ENCODE measurements at regions not wholly inside any gene's neighbourhood (a gene's known extent, or its start where the extent isn't known, plus 50 kb on each side); places are given as distances from the start of the nearest gene placed in this dataset.

GRCh38 chr12:115455268-115455681 lies 771.3 kb upstream of the TBX3 start:
- H3K27ac ChIP-seq (ENCODE audit: low read depth, low read length), result no peak overlapping the region
- TF ChIP-seq CTCF (IDR thresholded peaks at IDR 0.05 in 2 of 3, conservative IDR thresholded peaks at IDR 0.05 in 1 of 3; ENCODE audit: borderline replicate concordance in 1 of 3, insufficient read depth in 1 of 3, low read depth in 2 of 3, low read length in 2 of 3) (no peak), REST (IDR thresholded peaks at IDR 0.05; ENCODE audit: low read depth) (no peak), FOSL1 (IDR thresholded peaks at IDR 0.05; ENCODE audit: low read depth) (no peak), EGR1 (IDR thresholded peaks at IDR 0.05; ENCODE audit: low read depth) (no peak), CEBPB (IDR thresholded peaks at IDR 0.05; ENCODE audit: low read depth) (no peak), CBX3 (IDR thresholded peaks at IDR 0.05; ENCODE audit: low read depth) (no peak), ELF1 (IDR thresholded peaks at IDR 0.05; ENCODE audit: borderline replicate concordance, low read depth) (no peak), RAD21 (IDR thresholded peaks at IDR 0.05; ENCODE audit: low read depth) (no peak), POLR2A (IDR thresholded peaks at IDR 0.05; ENCODE audit: borderline replicate concordance, extremely low read depth, insufficient read depth, insufficient read length) (no peak), ZBTB33 (IDR thresholded peaks at IDR 0.05; ENCODE audit: extremely low read depth, insufficient replicate concordance, low read length) (no peak), ZNF274 (IDR thresholded peaks at IDR 0.05; ENCODE audit: low read depth, low read length) (no peak), SIN3A (IDR thresholded peaks at IDR 0.05; ENCODE audit: low read depth) (no peak), MAX (IDR thresholded peaks at IDR 0.05) (no peak), EZH2phosphoT487 (IDR thresholded peaks at IDR 0.05; ENCODE audit: borderline replicate concordance) (no peak), YY1 (IDR thresholded peaks at IDR 0.05; ENCODE audit: extremely low read depth, insufficient replicate concordance, low read depth, low read length) (no peak), SP1 (IDR thresholded peaks at IDR 0.05; ENCODE audit: low read depth) (no peak), POLR2AphosphoS5 (IDR thresholded peaks at IDR 0.05; ENCODE audit: low read depth, low read length) (no peak), ZFX (IDR thresholded peaks at IDR 0.05) (no peak), SRF (IDR thresholded peaks at IDR 0.05; ENCODE audit: low read depth) (no peak), ATF3 (IDR thresholded peaks at IDR 0.05) (no peak)
- H3K9me3 ChIP-seq (ENCODE audit: control insufficient read depth in 1 of 2, insufficient read depth in 1 of 2, low read depth in 1 of 2, low read length in 2 of 2), result no peaks in the 10 kb centered on the region
- DNase-seq (ENCODE audit: low read depth, low spot score) (no peak), ATAC-seq (no peak)
- ChIA-PET CTCF (interaction anchor here (1.2 kb wide), 1 partner anchor 298 kb away, joined by 3 read pairs; no protein-coding TSS in a partner anchor), RAD21 (ENCODE audit: low non-redundant PET in 1 of 2, low total read pairs in 2 of 2, uncharacterized antibody in 2 of 2, unreplicated experiment in 2 of 2) (interaction anchor here in 1 of 2 experiments (0.7 kb wide), 1 partner anchor 789 kb away, joined by 8 read pairs; no protein-coding TSS in a partner anchor), POLR2A (no interaction called here)
- H2AFZ ChIP-seq (ENCODE audit: low read depth, low read length, poor library complexity, severe bottlenecking), result no peak overlapping the region
- no peaks in the 10 kb centered on the region for H4K20me1 ChIP-seq (ENCODE audit: insufficient read depth)
- no peak overlapping the region for H3K4me3 ChIP-seq (replicated peaks in 1 of 2; ENCODE audit: low read depth in 1 of 2, low read length in 2 of 2)
- H3K9ac ChIP-seq (ENCODE audit: low read length), result no peak overlapping the region
- no TSS peak for BruUV-seq (replicated peaks)
- no peaks in the 10 kb centered on the region for H3K79me2 ChIP-seq (ENCODE audit: insufficient read depth, low read length)
- H3K4me2 ChIP-seq (ENCODE audit: low read length), result no peak overlapping the region
- H3K27me3 ChIP-seq (ENCODE audit: insufficient read depth, low read length), result peaks cover 5% of the 10 kb centered on the region; the same call in 1 of the 2 replicates
- intact Hi-C loops (cut with micrococcal nuclease), result loop anchor here (5.0 kb wide), 1 partner anchor 788 kb away; no protein-coding TSS in a partner anchor
- no peaks in the 10 kb centered on the region for H3K36me3 ChIP-seq (ENCODE audit: control insufficient read depth in 1 of 2, insufficient read depth in 2 of 2, low read length in 2 of 2)
- no peaks in the 10 kb centered on the region for H3K9me2 ChIP-seq (ENCODE audit: insufficient read depth)
- peaks cover 18 to 19% of the 10 kb centered on the region in 2 experiments; a peak in 3 of 4 replicates for H3K4me1 ChIP-seq (ENCODE audit: control insufficient read depth in 1 of 2, insufficient read depth in 2 of 2, low read length in 2 of 2)

All from HCT116 (cell line).